ENCODE measurements at regions not wholly inside any gene's neighbourhood (a gene's known extent, or its start where the extent isn't known, plus 50 kb on each side); places are given as distances from the start of the nearest gene placed in this dataset.

DNA sequence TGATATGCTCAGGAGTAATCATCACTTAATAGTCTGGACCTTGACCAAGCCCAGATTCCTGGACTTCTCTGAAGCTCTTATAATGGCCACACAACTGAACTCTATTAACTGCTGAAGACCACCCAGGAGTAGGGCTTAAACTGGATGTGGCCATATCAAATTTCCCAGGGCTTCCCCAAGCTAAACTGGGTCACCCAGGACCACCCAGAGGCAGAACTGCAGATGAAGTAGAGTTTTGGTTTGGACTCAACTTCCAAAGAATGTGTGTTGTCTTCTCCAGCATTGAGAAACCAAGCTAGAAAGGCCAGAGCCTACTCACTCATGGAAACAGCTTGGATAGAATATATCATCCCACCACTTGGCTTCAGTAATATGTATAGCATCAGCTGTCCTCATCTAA, 358.2 kb upstream of the MEOX2 start:
- H3K4me3 ChIP-seq (ENCODE audit: low read depth, low read length), result no peak overlapping the region
- DNase-seq (ENCODE audit: low read depth), result no peak
- TF ChIP-seq, protein P1, sequence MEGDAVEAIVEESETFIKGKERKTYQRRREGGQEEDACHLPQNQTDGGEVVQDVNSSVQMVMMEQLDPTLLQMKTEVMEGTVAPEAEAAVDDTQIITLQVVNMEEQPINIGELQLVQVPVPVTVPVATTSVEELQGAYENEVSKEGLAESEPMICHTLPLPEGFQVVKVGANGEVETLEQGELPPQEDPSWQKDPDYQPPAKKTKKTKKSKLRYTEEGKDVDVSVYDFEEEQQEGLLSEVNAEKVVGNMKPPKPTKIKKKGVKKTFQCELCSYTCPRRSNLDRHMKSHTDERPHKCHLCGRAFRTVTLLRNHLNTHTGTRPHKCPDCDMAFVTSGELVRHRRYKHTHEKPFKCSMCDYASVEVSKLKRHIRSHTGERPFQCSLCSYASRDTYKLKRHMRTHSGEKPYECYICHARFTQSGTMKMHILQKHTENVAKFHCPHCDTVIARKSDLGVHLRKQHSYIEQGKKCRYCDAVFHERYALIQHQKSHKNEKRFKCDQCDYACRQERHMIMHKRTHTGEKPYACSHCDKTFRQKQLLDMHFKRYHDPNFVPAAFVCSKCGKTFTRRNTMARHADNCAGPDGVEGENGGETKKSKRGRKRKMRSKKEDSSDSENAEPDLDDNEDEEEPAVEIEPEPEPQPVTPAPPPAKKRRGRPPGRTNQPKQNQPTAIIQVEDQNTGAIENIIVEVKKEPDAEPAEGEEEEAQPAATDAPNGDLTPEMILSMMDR (IDR thresholded peaks at IDR 0.05; ENCODE audit: control insufficient read depth, extremely low read depth, insufficient read depth), result no peak

DNA sequence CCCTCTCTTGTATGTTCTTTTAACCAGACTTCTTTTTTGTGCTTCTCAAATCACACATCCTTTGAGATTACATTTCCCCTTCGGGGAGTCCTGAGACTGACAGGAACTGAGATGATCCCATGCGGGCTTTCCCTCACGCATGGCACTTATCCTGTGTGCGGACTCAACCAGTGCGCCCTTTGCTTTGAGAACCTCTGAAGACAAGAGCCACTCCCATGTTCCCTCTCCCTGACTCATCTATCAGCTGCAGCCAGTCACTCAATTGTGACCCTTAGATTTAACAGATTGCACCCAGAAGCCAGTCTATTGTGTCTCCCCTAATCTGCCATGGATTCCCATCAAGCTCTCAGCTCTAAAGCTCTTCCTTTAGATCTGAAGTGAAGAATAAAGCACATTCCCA, 353.9 kb upstream of the MEOX2 start:
- no peak overlapping the region for H3K4me3 ChIP-seq (ENCODE audit: low read depth, low read length)
- DNase-seq (ENCODE audit: low read depth), result no peak
- TF ChIP-seq, protein P1 (IDR thresholded peaks at IDR 0.05; ENCODE audit: control insufficient read depth, extremely low read depth, insufficient read depth), result no peak

DNA sequence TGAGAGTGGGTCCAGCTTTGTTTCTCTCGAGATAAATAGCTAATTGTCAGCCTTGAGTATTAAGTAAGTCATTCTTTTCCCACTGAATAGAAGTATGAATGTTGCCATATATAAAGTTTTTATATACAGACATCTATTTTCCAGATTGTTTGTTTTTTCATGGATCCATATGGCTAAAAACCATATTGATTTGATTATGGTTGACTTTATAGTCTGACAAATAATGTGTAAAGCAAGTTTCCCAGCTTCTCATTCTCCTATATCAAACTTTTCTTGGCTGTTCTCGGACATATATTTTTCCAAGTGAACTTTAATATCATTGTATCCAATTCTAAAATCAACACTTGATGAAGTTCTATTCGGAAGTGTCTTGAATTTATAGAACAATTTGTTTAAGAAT, 352.4 kb upstream of the MEOX2 start:
- TF ChIP-seq, protein P1 (IDR thresholded peaks at IDR 0.05; ENCODE audit: control insufficient read depth, extremely low read depth, insufficient read depth), result no peak
- H3K4me3 ChIP-seq (ENCODE audit: low read depth, low read length), result no peak overlapping the region
- no peak for DNase-seq (ENCODE audit: low read depth)

DNA sequence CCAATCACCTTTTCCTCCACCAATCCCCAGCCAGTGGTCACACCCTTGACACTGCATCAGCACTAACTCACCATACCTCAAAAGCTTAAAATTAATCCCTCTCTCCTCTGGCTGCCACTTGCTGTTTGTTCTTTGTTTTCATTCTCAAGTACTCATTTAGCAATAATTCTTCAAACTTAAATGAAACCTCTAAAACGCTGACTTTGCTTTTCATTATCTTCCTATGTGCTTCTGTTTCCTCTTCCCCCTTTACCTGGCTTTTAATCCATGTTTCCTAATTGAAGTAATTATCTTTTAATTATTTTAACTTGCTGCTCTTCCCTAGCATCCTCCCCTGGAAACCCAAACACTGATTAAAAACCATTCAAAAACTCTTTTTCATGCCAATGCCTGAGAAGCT, 348.9 kb upstream of the MEOX2 start:
- TF ChIP-seq, protein P1 (IDR thresholded peaks at IDR 0.05; ENCODE audit: control insufficient read depth, extremely low read depth, insufficient read depth), result no peak
- DNase-seq (ENCODE audit: low read depth), result no peak
- H3K4me3 ChIP-seq (ENCODE audit: low read depth, low read length), result no peak overlapping the region

DNA sequence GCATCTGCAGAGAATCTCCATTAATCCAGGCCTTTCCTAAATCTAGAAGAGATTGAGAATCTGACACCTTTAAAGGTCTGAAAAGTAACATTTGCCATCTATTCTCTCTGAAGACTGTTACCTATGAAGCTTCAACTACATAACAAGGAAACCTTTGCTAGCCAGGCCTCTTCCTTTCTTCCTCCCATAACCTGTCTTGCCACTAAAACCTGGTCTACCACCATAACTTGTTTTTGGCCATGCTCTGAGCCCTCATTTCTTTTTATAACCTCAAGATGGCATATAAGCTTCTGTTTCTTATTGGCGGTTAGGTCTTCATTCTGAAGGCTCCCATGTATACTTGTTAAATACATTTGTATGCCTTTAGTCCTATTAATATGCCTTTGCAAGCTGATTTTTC, 348.4 kb upstream of the MEOX2 start:
- H3K4me3 ChIP-seq (ENCODE audit: low read depth, low read length), result no peak overlapping the region
- DNase-seq (ENCODE audit: low read depth), result no peak
- TF ChIP-seq, protein P1 (IDR thresholded peaks at IDR 0.05; ENCODE audit: control insufficient read depth, extremely low read depth, insufficient read depth), result no peak

DNA sequence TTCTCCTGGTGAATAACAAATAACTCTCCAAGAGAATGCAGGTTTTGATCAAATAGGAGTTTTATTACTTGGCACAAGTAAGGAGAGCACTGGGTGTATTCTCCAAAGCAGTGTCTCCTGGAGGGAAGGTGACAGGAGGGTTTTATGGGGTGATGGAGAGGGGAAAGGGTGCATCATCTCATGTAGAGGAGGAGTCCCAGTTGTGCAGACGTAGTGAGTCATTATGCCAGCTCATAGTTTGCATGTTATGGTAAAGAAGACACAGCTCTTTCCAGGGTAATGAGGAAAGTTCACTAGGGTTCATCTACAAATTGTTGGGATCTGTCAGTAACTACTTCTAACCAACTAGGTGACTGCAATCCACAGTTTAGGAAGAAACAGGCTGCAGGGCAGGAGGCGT, 347.9 kb upstream of the MEOX2 start:
- no peak overlapping the region for H3K4me3 ChIP-seq (ENCODE audit: low read depth, low read length)
- DNase-seq (ENCODE audit: low read depth), result no peak
- TF ChIP-seq, protein P1 (IDR thresholded peaks at IDR 0.05; ENCODE audit: control insufficient read depth, extremely low read depth, insufficient read depth), result no peak

DNA sequence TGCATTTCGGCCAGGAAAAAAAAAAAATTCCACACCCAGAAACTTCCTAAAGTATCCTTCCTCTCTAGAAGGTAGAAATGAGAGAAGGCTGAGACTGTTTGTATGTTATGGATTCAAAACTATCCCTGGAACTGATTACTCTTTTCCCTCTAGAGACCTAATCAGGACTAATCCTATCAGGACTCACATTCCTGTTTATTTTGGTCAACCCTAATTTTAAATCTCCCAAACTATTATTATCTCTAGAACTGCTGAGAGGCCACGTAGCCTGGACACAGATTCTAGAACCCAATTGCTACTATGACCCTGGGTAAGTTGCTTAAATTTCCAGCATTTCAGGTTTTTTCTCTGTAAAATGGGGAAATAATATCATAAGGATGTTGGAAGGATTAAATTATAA, 346.8 kb upstream of the MEOX2 start:
- TF ChIP-seq, protein P1 (IDR thresholded peaks at IDR 0.05; ENCODE audit: control insufficient read depth, extremely low read depth, insufficient read depth), result no peak
- DNase-seq (ENCODE audit: low read depth), result no peak
- no peak overlapping the region for H3K4me3 ChIP-seq (ENCODE audit: low read depth, low read length)

Data from LNCaP clone FGC (cell line).